NT2/D1 (cell line): ENCODE measurements at regions not wholly inside any gene's neighbourhood (a gene's known extent, or its start where the extent isn't known, plus 50 kb on each side); places are given as distances from the start of the nearest gene placed in this dataset.

Experiments
- DNase-seq: peaks from one replicate; pipeline ENCODE4 v3.0.0-alpha.2; 2011; ENCODE audit warnings: low read depth, low spot score
- H3K27me3 ChIP-seq: 2 replicates; pipeline ENCODE4 v1.6.0; 2011; ENCODE audit warnings: mild to moderate bottlenecking; ENCODE audit not compliant: insufficient read length, insufficient read depth
- H3K36me3 ChIP-seq: 2 replicates; pipeline ENCODE4 v1.6.1; 2011; ENCODE audit warnings: mild to moderate bottlenecking, low read length, mixed read lengths; ENCODE audit not compliant: insufficient read depth, insufficient read length
- H3K4me1 ChIP-seq: 2 replicates; pipeline ENCODE4 v1.5.1; 2011; ENCODE audit not compliant: insufficient read depth, insufficient read length
- H3K4me3 ChIP-seq: 2 replicates; pipeline ENCODE4 v1.5.1; 2011; ENCODE audit warnings: low read depth; ENCODE audit not compliant: insufficient read length
- H3K9ac ChIP-seq: 2 replicates; pipeline ENCODE4 v1.6.0; 2011; ENCODE audit warnings: low read depth; ENCODE audit not compliant: insufficient read length
- H3K9me3 ChIP-seq: 2 replicates; pipeline ENCODE4 v1.5.1; 2011; ENCODE audit warnings: mild to moderate bottlenecking, low read length; ENCODE audit not compliant: insufficient read depth
- SUZ12 ChIP-seq: IDR thresholded peaks from 2 replicates; pipeline ENCODE4 v1.6.1; 2011; ENCODE audit not compliant: insufficient read length, insufficient read depth; ENCODE audit errors: extremely low read depth
- YY1 ChIP-seq: IDR thresholded peaks from 2 replicates; pipeline ENCODE4 v1.6.1; 2011; ENCODE audit not compliant: insufficient read length, insufficient read depth
- ZNF274 ChIP-seq: IDR thresholded peaks from 2 replicates; pipeline ENCODE4 v1.6.1; 2011; ENCODE audit warnings: mild to moderate bottlenecking, low read depth, low read length

- Histone ChIP-seq H3K4me3 (no peak overlapping the region), H3K9me3 (no peaks in the 10 kb centered on the region), H3K36me3 (no peaks in the 10 kb centered on the region), H3K27me3 (no peaks in the 10 kb centered on the region), H3K4me1 (no peaks in the 10 kb centered on the region), H3K9ac (no peak overlapping the region)
- TF ChIP-seq YY1 (no peak), ZNF274 (no peak), SUZ12 (no peak)
- DNase-seq: no peak
These were observed 149.5 kb upstream of the EPHA3 start for GRCh38 chr3:88957711-88958439.

DNA sequence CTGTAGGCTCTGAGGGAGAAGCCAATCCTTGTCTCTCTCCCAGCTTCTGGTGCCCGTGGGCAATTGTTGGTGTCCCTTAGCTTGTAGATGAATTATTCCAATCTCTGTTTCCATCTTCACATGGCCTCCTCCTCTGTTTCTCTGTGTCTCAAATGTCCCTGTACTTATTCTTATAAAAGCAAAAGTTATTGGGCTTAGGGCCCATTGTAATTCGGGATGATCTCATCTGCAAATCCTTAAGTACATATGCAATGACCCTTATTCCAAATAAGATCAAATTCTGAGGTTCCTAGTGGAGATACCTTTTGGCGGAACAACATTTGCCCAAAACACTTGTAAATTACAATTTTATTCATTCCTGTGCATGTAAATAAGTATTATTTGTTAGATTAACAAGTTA lies 147.4 kb upstream of the EPHA3 start:
- TF ChIP-seq ZNF274 (no peak), YY1 (no peak), SUZ12 (no peak)
- no peaks in the 10 kb centered on the region for H3K4me1 ChIP-seq
- no peak for DNase-seq
- no peaks in the 10 kb centered on the region for H3K27me3 ChIP-seq
- no peak overlapping the region for H3K9ac ChIP-seq
- H3K9me3 ChIP-seq: no peaks in the 10 kb centered on the region
- no peaks in the 10 kb centered on the region for H3K36me3 ChIP-seq
- no peak overlapping the region for H3K4me3 ChIP-seq

DNA sequence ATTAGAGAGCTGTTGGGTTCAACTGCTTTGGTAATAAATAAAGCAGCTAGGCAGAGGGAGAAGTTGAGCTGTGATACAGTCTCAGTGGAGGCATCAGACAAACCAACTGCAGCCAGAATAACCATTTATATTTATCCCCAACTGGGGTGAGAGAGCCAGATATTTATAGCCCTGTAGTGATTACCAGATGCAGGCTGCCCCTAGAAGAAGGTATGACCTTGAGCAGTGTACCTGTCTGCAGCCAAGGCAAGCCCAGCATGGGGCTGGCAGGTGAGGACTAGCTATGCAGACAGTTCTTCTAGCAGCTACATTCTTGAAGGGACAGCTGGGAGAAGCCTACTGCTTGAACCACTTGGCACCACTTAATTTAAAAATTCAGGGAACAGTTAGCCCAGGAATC lies 144.4 kb upstream of the EPHA3 start:
- Histone ChIP-seq H3K36me3 (no peaks in the 10 kb centered on the region), H3K4me1 (no peaks in the 10 kb centered on the region), H3K9ac (no peak overlapping the region), H3K4me3 (no peak overlapping the region), H3K27me3 (no peaks in the 10 kb centered on the region), H3K9me3 (no peaks in the 10 kb centered on the region)
- no peak for DNase-seq
- TF ChIP-seq YY1 (no peak), SUZ12 (no peak), ZNF274 (no peak)

DNA sequence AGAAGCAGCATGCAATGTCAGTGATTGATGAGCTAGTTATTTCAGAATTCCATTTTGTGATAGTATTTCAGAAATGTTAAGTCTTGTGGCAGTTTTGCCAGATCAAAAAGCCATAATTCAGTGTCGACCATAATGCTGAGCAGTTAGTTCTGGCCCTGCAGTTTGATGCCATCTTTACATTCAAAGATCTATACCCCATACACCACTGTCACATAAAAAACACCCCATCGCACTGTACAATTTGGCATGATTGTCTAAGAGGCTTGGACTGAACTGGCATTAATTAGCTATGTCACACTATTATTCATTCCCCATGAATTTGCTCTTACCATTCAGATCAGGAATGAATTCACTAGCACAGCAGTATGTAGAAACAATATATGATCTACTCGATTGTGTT lies 127.7 kb upstream of the EPHA3 start:
- H3K27me3 ChIP-seq: no peaks in the 10 kb centered on the region
- TF ChIP-seq YY1 (no peak), ZNF274 (no peak), SUZ12 (no peak)
- no peaks in the 10 kb centered on the region for H3K9me3 ChIP-seq
- H3K9ac ChIP-seq: no peak overlapping the region
- H3K4me1 ChIP-seq: no peaks in the 10 kb centered on the region
- H3K4me3 ChIP-seq: no peak overlapping the region
- no peak for DNase-seq
- no peaks in the 10 kb centered on the region for H3K36me3 ChIP-seq

- Histone ChIP-seq H3K27me3 (no peaks in the 10 kb centered on the region), H3K4me3 (no peak overlapping the region), H3K9me3 (no peaks in the 10 kb centered on the region), H3K36me3 (no peaks in the 10 kb centered on the region), H3K4me1 (no peaks in the 10 kb centered on the region), H3K9ac (no peak overlapping the region)
- DNase-seq: no peak
- TF ChIP-seq ZNF274 (no peak), YY1 (no peak), SUZ12 (no peak)
These were observed 124.0 kb upstream of the EPHA3 start for GRCh38 chr3:88983458-88983857.

DNA sequence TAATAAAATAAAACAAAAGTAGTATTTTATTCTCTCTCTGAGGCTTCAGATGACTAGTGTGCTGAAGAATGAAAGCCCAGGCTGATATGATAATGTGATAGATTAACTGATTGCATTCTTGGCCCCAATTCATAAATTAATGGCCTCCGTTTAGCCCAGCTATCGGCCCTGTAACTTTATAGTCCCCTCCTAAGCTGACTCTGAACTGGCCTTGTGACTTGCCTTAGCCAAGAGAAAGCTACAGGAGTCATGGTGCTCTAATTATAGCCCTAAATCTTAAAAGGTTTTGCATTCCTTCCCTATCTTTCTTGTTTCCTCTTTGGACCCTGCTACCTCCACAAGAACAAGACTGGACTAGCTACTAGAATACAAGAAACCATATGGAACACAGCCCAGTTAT lies 123.2 kb upstream of the EPHA3 start:
- Histone ChIP-seq H3K4me1 (no peaks in the 10 kb centered on the region), H3K27me3 (no peaks in the 10 kb centered on the region), H3K9me3 (no peaks in the 10 kb centered on the region), H3K36me3 (no peaks in the 10 kb centered on the region), H3K9ac (no peak overlapping the region), H3K4me3 (no peak overlapping the region)
- no peak for TF ChIP-seq YY1
- no peak for TF ChIP-seq ZNF274
- TF ChIP-seq SUZ12: no peak
- DNase-seq: no peak

DNA sequence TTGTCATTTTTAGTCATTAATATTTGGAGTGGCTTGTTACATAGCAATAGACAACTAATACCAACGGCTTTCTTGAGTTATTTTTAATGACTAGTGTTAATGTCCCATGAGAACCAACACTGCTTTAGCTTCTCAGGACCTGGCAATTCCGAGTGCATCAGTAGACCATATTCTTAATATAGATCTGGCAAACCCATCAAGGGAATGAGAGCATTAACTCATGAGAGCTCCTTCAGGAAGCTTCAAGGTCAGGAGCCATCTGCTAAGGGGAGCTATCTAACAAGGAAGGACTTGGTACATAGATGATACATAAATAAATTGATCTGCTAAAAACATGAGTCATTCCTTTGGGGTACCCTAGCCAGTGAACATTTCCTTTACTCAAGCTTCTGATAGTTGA lies 122.6 kb upstream of the EPHA3 start:
- no peak overlapping the region for H3K9ac ChIP-seq
- no peak for TF ChIP-seq YY1
- H3K4me1 ChIP-seq: no peaks in the 10 kb centered on the region
- DNase-seq: no peak
- H3K9me3 ChIP-seq: no peaks in the 10 kb centered on the region
- no peak overlapping the region for H3K4me3 ChIP-seq
- H3K27me3 ChIP-seq: no peaks in the 10 kb centered on the region
- H3K36me3 ChIP-seq: no peaks in the 10 kb centered on the region

- Histone ChIP-seq H3K9ac (no peak overlapping the region), H3K9me3 (no peaks in the 10 kb centered on the region), H3K27me3 (no peaks in the 10 kb centered on the region), H3K36me3 (no peaks in the 10 kb centered on the region), H3K4me3 (no peak overlapping the region), H3K4me1 (no peaks in the 10 kb centered on the region)
- TF ChIP-seq SUZ12 (no peak), ZNF274 (no peak), YY1 (no peak)
- no peak for DNase-seq
These were observed 121.9 kb upstream of the EPHA3 start for GRCh38 chr3:88985491-88985890.
